ENCODE measurements at regions not wholly inside any gene's neighbourhood (a gene's known extent, or its start where the extent isn't known, plus 50 kb on each side); places are given as distances from the start of the nearest gene placed in this dataset.
"Not testable (repeated sequence)": the region's sequence is repeated elsewhere in the genome, so short reads cannot be mapped to it uniquely, and the experiment has no call there.

DNA sequence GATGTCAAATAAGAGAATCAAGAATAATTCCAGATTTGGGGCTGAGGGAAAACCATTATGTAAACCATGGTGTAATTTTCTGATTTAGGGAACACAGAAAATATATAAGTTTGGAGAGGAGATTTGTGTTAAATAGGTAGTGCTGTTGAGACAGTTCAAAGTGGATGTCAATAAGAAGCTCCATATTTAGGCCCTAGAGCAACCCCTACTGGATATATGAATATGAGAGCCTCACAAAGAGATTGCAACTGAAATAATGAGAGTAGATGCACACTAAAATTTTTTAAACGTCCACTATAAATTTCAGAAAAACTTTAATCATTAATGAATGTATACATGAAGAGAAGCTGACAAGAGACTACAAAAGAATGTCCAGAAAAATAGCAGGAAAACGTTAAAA, 1447.8 kb upstream of the PRMT6 start:
- peak; percentile 6 for DNase-seq (ENCODE audit: low read depth)

DNA sequence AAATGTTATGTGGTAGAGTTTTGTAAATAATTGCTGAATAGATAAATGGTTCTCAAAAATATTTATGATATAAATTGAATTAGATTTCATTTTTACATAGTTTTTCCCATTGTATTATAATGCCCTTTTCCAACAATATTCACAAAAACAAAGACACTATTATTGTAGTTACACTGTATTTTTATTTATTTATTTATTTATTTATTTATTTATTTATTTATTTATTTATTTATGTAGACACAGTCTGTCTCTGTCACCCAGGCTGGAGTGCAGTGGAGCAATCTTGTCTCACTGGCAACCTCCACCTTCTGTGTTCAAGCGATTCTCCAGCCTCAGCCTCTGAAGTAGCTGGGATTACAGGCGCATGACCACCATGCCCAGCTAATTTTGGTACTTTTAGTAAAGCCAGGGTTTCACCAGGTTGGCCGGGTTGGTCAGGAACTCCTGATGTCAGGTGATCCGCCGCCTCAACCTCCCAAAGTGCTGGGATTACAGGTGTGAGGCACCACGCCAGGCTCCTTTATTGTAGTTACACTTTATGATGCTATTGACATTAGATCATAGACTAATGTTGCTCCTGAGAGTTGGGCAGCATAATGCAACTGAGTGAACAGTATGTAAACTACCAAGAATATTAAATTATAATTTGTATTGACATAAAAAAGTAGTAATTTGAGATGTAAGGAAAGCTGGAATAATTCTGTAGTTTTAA, 1430.0 kb upstream of the PRMT6 start:
- no peak for DNase-seq (ENCODE audit: low read depth)

DNA sequence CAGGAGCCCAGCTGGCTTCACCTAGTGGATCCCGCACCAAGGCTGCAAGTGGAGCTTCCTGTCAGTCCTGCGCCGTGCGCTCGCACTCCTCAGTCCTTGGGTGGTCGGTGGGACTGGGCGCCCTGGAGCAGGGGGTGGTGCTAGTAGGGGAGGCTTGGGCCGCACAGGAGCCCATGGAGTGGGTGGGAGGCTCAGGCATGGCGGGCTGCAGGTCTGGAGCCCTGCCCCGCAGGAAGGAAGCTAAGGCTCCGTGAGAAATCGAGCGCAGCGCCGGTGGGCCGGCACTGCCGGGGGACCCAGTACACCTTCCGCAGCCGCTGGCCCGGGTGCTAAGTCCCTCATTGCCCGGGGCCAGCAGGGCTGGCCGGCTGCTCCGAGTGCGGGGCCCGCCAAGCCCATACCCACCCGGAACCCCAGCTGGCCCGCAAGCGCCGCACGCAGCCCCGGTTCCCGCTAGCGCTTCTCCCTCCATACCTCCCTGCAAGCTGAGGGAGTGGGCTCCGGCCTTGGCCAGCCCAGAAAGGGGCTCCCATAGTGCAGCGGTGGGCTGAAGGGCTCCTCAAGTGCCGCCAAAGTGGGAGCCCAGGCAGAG, 1425.2 kb upstream of the PRMT6 start:
- DNase-seq (ENCODE audit: low read depth) = not testable (repeated sequence)

DNA sequence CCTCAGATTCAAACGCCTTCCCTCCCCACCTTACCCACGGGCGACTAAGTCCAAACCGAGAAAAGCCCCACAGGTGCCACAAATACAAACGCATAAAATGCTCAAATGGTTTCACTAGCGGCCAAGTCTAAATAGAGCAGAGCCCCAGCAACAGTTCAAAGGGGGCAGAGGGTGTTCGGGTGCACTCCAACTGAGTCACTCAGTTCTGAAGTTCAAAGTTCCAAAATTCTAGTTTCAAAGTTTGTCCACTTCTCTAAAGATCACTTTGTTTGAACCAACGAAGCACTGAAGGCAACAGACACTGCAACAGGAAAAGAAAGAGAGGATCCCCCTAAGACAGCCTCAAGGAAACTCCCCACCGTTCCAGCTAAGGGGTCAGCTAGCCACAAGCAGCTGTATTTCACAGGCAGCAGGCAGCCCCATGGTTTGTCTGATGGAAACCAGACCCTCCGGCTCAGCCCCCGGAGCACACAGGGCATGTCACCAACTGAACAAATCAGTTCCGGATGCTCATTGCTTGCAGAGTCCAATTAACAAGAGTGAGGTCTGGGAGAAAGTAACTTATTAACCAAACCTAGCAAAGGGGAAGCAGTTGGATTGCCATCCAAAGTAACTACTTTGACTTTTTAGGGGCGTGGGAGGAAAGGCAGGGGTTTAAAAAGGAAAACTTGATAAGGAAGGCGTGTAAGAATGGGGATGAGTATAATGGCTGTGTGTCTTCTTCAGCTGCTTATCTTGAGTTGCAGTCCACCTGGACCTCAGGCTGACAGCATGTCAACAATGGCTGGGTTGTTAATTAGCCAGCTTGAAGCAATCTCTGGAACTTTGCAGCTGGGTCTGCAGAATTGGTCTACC, 1423.9 kb upstream of the PRMT6 start:
- DNase-seq (ENCODE audit: low read depth) = no peak

DNA sequence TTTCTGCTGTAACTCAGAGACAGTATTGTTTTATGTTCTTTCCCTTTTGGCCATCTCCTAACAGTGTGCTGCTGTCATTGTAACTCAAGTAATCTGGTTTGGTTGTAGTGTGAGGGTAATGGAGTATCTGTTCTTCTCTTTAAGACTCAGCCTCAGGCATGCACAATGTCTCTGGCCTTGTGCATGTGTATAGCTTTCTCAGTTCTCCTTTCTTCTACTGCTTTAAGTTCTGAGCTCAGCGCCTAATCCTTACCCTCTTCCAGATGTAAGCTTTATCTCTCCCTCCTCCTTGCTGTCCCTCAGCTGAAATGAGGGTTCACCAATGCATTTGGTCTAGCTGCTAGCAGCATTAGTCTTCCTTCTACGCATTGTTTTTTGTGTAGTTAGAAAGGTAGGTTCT, 1420.4 kb upstream of the PRMT6 start:
- no peak for DNase-seq (ENCODE audit: low read depth)

DNA sequence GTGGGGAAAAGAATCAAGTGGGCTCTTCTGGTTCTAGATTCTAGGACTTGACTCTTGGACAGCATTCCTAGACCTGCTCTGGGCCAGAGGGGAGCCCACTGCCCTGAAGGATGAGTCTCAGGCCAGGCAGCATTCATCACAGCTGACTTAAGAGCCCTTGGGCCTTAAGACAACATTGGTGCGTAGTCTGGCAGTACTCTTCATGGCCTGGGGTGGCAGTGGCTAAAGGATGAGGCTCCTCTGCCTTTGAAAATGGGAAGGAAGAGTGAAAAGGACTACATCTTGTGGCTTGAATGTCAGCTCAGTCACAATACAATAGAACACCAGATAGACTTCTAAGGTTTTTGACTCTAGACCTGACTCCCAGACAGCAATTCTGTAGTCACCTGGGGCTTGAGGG, 1415.1 kb upstream of the PRMT6 start:
- DNase-seq (ENCODE audit: low read depth) = no peak

DNA sequence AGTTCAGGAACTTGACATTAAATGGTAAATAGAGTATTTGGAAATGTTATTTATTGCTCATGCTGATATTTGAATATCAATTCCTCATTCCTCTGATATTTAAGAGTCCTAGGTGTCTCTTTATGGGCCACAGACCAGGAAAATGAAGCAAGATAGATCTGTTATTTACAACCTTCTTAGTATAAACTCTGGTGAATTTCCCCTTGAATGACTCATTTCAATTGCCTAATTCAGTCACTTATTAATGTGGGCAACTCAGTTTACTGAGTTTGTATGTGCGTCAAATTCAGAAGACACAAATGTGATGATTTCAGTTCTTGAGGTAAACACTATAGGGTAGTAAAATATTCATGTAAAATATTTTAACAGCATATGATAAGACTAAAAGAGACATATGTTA, 1404.4 kb upstream of the PRMT6 start:
- no peak for DNase-seq (ENCODE audit: low read depth)

DNA sequence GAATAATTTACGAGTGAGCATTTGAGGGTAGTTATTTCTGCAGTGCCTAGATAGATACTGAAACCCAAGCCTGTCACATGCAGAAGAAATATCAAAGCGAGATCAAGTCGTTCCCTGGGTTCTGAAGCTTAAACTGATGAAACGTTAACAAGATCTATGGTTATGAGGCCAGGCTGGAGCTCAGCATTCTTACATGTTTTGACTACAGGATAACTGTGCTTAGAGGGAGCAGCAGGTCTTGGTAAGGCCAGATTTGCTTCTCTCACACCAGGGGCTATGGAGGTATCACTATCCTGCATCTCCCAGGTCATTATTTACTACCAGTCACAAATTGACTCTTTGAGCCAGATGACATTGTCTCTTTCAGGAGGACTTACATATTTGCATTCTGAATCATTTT, 1401.4 kb upstream of the PRMT6 start:
- DNase-seq (ENCODE audit: low read depth) = no peak

DNA sequence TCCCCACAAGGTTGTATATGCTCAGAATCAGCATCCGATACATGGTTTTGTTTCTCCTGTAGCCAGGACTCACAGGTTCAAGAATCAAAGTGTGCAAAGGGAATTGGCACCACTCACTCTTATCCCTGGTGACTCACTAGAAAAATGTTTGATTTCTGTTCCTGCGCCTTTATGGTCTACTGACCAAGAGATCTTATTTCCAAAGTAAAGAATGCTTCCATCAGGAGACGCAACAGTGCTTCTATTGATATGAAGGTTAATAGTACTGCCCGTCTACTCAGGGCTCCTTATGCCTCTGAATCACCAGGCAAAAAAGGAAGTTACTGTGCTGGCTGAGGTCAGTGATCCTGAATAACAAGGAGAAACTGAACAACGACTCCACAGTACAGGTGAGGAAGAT, 1392.0 kb upstream of the PRMT6 start:
- no peak for DNase-seq (ENCODE audit: low read depth)

DNA sequence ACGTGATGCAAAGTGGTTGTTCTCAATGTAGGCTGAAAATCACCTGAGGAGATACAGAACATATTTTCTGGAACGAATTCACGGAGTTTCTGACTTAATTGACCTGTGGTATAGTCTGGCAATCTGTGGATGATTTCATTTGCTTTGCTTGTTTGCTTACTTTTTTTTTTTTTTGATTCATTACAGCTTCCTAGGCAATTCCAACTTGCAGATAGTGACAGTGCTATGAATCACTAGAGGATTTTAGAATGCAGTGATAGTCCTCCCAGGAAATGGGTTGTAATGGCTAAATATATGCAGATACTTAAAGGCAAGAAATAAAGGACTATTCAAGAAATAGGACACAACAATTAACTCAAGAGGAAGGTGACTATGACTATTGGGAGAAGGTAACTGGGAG, 1378.1 kb upstream of the PRMT6 start:
- DNase-seq (ENCODE audit: low read depth) = peak; percentile 3

DNA sequence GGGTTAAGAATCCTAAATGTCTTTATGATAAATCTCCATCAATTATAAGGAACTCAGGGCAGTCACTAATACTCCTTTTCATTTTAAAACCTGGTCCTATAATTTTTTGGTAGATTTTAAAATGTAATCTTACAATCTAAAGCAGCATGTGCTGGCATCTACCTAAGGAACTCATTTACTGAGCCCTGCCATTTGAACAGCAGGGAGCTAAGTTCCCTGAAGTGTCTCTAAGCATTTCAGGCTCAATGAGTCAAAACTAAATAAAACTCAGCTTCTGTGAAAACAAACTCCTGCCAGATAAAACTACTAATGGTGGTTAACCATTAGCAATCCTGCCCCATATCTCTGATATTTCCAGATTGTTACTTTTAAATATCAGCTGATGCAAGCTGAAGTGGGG, 1371.8 kb upstream of the PRMT6 start:
- DNase-seq (ENCODE audit: low read depth) = no peak

DNA sequence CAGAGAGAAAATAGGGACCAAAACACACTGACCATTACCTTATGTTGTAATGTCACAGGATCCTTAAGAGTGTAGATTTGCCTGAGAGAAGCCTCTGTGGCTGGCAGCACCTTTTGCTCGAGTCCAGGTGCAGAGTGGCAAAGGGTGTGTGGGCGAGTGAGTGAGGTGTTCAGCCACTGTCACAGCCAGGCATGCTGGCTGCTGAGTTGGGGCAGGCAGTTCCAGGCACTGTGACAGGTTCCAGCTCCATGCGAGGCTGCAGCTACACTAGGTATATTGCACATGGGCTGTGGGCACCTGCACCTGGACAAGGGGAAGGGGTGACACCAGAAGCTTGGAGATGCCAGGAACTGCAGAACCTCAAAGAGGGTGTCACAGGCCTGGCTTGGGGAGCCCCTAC, 1370.4 kb upstream of the PRMT6 start:
- DNase-seq (ENCODE audit: low read depth) = no peak

DNA sequence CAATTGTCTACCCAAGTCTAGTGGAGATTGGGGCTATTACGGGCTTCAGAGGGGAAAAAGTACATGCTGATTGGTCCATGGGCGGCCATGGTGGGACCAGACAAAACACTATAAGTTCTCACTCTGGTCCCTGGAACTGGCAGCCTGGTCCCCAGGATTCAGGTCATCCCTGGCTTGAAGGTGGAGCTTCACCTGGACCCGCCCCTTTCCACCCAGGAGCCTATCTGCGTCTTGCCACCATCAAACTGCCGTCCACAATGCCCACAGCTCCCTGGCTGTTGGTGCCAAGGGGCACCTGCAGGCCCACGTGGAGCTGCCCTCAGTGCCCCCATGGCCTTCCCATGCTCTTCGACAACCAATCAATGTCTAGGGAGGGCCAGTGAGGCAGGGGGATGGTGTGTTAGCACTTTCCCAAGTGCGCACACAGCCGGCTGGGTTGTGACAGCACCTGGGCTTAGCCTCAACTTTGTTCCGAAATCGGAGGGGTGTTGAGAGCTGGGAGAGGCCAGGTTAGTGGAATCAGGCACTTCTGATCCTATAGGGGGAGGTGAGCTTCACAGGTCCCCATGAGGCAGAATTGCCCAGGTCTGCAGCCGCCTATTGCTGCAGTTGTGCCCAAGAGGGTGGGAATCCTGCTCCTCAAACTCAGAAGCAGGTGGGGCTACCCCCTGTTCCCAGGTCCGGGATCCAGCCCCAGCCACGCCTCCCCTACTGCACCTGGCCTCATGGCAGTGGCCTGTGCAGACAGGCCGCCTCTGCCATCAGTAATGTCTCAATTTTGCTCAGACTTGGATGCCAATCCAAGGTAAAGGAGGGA, 1369.4 kb upstream of the PRMT6 start:
- DNase-seq (ENCODE audit: low read depth) = no peak

DNA sequence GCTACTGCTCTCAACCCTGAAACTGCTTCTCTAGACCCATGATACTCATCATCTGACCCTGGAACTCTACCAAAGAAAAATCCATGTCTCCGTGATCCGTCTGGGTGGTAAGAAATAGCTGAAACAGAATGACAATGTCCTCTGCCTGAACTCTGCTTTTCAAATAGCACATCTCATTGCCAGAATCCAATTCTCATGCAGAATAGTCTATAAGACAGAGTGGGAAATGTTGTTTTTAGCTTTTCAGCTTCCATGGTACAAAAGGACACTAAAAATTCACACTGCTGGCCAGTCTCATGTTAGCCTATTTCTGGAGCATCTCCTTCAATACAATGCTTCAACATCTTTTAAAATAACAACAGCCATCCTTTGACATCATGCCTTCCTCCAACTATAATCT, 1355.8 kb upstream of the PRMT6 start:
- no peak for DNase-seq (ENCODE audit: low read depth)

DNA sequence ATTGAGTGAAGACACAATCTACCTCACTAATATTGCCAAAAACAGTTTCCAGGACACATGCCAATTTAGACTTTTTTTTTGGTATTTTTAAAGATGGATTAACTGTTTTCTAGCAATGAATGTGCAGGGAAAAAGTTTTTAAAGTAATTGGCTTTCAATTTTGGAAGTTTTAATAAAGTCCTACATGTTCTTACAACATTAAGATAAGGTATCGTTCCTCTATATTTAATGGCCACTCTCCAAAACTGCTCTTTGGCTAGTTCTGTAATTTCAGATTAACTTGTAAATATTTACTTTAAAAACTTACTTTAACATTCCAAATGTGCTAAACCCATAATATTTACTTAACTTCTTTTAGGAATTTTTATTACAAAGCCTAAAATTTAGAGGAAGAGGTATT, 1332.2 kb upstream of the PRMT6 start:
- no peak for DNase-seq (ENCODE audit: low read depth)

DNA sequence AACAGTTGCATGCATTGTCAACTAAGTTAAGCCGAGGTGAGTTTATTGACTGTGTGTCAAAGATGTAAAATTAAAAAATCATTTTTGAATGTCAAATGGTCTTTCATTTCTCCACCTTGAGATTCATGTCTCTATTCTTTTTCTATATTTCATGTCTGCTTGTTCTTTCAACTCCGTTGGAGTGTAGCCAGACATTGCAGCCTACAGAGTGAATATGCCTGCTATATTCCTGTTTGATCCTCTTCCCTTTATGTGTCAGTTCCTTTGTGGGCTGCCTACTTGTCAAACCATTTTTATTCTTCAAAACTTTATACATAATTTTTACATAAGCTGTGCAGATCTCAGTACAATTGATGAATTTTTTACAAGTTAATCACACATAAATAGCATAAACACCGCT, 1325.8 kb upstream of the PRMT6 start:
- no peak for DNase-seq (ENCODE audit: low read depth)

DNA sequence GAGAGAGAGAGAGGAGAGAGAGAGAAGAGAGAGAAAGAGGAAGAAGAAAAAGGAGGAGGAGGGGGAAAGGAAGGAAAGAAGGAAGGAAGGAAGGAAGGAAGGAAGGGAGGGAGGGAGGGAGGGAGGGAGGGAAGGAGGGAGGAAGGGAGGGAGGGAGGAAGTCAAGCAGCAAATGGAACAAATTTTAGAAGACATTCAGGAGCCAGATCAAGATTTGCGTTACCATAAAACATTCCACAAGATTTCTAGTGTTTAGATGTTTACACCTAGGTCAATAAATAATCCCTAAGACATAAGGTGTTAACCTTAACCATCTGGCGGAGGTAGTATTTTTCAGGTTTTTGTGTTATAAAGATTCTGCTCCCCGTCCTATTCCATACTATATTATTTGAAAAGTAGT, 1320.1 kb upstream of the PRMT6 start:
- no peak for DNase-seq (ENCODE audit: low read depth)

DNA sequence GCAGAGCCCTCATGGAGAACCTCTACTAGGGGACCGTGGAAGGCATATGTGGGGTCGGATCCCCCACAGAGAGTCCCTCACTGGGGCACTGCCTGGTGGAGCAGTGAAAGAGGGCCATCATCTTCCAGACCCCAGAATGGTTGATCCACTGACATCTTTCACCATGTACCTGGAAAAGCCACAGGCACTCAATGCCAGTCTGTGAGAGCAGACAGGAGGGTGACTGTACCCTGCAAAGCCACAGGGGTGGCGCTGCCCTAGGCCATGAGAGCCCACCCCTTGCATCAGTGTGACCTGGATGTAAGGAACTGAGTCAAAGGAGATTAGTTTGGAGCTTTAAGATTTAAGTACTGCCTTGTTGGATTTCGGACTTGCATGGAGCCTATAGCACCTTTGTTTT, 1276.7 kb upstream of the PRMT6 start:
- no peak for DNase-seq (ENCODE audit: low read depth)

DNA sequence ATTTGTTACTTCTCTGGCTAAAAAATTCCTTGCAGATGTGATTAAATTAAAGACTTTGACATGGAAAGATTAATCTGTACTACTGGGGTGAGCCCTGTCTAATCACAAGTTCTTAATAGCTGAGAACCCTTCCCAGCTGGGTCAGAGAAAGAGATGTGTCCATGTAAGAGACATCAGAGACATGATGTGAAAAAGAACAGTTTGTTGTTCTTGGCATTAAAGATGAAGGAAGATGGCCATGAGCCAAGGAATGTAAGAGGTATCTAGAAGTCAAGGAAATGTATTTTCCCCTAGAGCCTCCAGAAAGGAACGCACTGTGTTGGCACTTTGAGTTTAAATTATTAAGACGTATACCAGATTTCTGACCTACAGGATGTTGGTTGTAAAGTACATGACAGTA, 1271.5 kb upstream of the PRMT6 start:
- no peak for DNase-seq (ENCODE audit: low read depth)

DNA sequence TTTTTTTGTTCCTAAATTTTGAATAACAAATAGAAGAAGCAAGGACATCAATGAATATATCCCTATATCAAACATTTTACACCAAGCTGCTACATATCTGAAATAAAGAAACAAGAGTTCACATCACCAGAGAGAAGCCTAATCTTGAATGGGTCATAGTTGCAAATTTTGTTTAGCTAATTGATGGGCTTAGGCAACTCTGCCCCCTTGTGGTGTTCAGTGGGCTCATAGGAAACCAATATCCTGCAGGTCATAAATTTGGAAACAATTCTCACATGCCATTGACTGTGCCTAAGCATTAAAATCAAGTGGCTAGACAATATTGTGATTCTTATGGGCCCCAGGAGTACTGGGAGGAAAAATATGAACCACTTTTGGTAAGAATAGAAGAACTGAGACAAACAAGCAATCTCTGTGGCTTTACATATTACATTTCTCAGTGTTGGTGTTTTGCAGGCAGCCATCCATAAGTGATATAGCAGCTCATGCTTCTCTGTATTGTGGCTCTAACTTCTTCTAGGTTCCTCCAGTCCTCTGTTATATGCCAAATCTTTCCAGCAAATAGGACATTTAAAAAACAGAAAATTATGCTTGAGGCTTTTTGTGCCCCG, 1262.8 kb upstream of the PRMT6 start:
- peak; percentile 34 for DNase-seq (ENCODE audit: low read depth)

DNA sequence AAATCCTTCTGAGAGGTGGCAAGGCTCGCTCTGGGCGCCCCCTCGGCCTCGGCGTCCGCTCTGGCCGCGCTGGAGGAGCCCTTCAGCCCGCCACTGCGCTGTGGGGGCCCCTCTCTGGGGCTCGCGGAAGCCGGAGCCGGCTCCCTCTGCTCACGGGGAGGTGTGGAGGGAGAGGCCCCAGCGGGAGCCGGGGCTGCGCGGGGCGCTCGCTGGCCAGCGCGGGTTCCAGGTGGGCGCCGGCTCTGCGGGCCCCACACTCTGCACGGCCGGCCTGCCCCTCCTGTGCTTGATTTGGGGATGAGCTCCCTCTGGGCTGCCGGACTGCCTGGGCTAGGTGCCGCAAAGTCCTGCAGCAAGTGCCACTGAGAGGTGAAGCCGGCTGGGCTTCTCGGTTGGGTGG, 1260.7 kb upstream of the PRMT6 start:
- DNase-seq (ENCODE audit: low read depth) = no peak

DNA sequence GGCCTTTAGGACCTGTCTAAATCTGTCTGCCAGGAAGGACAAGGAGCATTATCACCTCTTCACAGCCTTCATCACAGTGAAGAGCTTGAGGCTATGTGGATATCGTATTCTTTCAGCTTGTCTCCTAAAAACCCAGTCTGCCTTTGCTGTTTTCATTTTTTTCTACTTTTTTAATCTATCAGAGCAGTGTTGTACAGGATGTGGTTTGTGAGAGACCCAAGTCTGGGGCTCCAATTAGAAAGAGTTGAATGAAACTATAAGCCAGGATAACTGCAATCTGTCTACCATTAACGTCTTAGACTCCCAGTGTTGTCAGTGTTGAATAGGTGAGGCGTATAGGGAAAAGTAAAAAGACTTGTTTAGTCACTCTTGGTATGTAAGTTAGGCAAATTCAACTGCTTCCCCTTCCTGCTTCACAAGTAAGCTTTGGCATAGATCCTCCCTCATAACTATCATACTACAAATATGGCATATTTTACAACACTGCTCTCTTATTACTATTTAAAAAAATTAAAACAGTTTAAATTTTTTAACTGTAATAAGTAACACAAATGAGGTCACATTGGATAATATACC, 1225.8 kb upstream of the PRMT6 start:
- DNase-seq (ENCODE audit: low read depth) = no peak
